ENCODE measurements at regions not wholly inside any gene's neighbourhood (a gene's known extent, or its start where the extent isn't known, plus 50 kb on each side); places are given as distances from the start of the nearest gene placed in this dataset.

DNA sequence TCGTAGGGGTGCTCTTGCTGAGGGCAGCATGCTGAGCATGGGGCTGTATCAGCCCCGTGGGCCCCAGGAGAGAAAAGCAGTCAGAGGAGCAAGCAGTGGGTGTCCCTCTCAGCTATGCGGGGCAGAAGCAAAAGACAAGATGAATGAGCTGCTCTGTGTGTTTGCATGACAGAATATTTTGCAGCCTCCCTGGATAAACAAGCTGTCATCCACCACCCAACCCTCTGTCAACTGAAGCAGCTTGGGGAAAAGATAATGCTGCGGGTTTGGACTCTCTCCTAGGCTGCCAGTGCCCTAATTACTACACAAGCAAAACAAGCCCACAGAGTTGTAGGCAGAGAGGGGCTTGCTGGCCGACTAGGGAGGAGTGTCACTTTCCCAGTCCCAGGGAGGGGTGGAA lies 82.3 kb upstream of the PTPRT start:
- Histone ChIP-seq H3K27me3 (peaks cover 0 to 8% (median 0%) of the 10 kb centered on the region in 9 donors), H3K27ac (no peak overlapping the region), H3K36me3 (no peaks in the 10 kb centered on the region), H3K4me3 (no peak overlapping the region), H3K4me1 (no peaks in the 10 kb centered on the region), H3K9me3 (peaks cover 0 to 5% (median 0%) of the 10 kb centered on the region in 12 donors)
- ATAC-seq (no peak), DNase-seq (no peak)
- no peak for TF ChIP-seq POLR2A (IDR thresholded peaks at IDR 0.05)
- TF ChIP-seq, protein P1, sequence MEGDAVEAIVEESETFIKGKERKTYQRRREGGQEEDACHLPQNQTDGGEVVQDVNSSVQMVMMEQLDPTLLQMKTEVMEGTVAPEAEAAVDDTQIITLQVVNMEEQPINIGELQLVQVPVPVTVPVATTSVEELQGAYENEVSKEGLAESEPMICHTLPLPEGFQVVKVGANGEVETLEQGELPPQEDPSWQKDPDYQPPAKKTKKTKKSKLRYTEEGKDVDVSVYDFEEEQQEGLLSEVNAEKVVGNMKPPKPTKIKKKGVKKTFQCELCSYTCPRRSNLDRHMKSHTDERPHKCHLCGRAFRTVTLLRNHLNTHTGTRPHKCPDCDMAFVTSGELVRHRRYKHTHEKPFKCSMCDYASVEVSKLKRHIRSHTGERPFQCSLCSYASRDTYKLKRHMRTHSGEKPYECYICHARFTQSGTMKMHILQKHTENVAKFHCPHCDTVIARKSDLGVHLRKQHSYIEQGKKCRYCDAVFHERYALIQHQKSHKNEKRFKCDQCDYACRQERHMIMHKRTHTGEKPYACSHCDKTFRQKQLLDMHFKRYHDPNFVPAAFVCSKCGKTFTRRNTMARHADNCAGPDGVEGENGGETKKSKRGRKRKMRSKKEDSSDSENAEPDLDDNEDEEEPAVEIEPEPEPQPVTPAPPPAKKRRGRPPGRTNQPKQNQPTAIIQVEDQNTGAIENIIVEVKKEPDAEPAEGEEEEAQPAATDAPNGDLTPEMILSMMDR (IDR thresholded peaks at IDR 0.05): no peak
- 32 to 44% (median 39%) methylated on average over 5 of the region's 5 CpGs for WGBS, 4 donors
- intact Hi-C loops (cut with DNase I): no loop called here

DNA sequence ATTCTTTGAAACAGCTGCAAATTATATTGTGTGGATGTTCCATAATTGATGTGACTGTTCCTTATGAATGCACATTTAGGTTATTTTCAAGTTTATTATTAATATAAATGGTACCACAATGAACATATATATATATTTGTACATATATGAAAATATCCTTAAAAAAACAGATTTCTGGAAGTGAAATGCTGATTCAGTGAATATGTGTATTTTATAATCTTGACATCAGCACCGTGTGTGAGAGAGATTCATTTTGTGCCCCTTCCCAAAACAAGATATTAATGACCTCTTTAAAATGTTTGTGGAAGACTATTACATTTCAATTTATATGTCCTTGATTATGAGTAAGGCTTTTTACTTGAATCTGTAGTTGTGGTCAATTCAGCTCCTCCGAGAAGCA lies 75.7 kb upstream of the PTPRT start:
- intact Hi-C loops (cut with DNase I): no loop called here
- Histone ChIP-seq H3K27me3 (peaks cover 0 to 7% (median 0%) of the 10 kb centered on the region in 9 donors), H3K4me1 (no peaks in the 10 kb centered on the region), H3K36me3 (no peaks in the 10 kb centered on the region), H3K27ac (no peak overlapping the region), H3K9me3 (no peaks in the 10 kb centered on the region), H3K4me3 (no peak overlapping the region)
- 67 to 79% (median 73%) methylated on average over 2 of the region's 2 CpGs for WGBS, 4 donors
- no peak for DNase-seq
- no peak for ATAC-seq
- TF ChIP-seq, protein P1 (IDR thresholded peaks at IDR 0.05): no peak
- no peak for TF ChIP-seq POLR2A (IDR thresholded peaks at IDR 0.05)

DNA sequence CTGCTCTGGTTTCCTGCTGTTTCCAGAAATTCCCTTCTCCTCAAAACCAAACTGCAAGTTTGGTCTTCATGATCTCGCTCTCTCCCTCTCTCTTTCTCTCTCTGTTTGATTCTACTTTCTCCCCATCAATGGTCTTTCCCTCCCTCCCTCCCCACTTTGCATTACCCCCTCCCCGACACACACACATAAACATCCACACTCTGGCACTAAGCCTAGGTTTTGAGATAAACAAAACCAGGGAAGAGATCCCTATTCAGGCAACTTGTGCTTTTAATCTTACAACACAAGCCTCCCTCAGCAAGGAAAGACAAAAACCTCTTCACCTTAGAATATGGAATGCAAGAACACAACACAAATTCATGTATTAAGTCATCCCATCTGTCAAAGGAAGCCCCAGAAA lies 73.5 kb upstream of the PTPRT start:
- DNase-seq (no peak), ATAC-seq (no peak)
- WGBS, 4 donors: 50 to 67% (median 58%) methylated on average over 2 of the region's 2 CpGs
- no peaks in the 10 kb centered on the region for H3K36me3 ChIP-seq
- no peaks in the 10 kb centered on the region for H3K4me1 ChIP-seq
- H3K27ac ChIP-seq: no peak overlapping the region
- intact Hi-C loops (cut with DNase I): no loop called here
- TF ChIP-seq, protein P1 (IDR thresholded peaks at IDR 0.05): no peak
- no peak for TF ChIP-seq POLR2A (IDR thresholded peaks at IDR 0.05)
- no peak overlapping the region for H3K4me3 ChIP-seq
- H3K9me3 ChIP-seq: no peaks in the 10 kb centered on the region
- peaks cover 0 to 7% (median 0%) of the 10 kb centered on the region in 9 donors for H3K27me3 ChIP-seq

DNA sequence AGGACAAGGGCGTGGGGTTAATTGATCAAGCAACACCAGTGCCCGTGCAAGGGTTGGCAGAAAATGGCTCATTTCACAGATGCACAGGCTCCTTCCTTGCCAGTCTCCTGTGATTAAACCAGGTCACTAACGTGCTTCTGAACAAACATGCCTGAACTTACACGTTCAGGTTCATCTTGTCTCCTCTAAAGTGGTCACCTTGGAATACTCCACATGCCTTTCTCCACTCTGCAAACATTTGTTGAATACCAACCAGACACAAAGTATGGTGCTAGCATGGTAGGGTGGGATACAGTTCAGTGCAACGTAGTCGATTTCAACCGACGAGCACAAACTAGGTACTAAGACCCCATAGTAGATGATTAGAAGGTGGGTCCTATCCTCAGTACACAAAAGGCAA lies 72.6 kb upstream of the PTPRT start:
- no peak overlapping the region for H3K27ac ChIP-seq
- no peak for ATAC-seq
- TF ChIP-seq POLR2A (IDR thresholded peaks at IDR 0.05): no peak
- TF ChIP-seq, protein P1 (IDR thresholded peaks at IDR 0.05): no peak

More for the DNA sequence above, 72.6 kb upstream of the PTPRT start:
- no peak for DNase-seq
- H3K4me3 ChIP-seq: no peak overlapping the region
- WGBS, 4 donors: 84 to 88% (median 84%) methylated on average over 8 of the region's 8 CpGs
- intact Hi-C loops (cut with DNase I): no loop called here
- no peaks in the 10 kb centered on the region for H3K4me1 ChIP-seq
- no peaks in the 10 kb centered on the region for H3K9me3 ChIP-seq
- no peaks in the 10 kb centered on the region for H3K36me3 ChIP-seq
- H3K27me3 ChIP-seq: peaks cover 0 to 7% (median 0%) of the 10 kb centered on the region in 9 donors

All from heart left ventricle (tissue), 16 donors.